GM23338 (cell line): ENCODE measurements at regions not wholly inside any gene's neighbourhood (a gene's known extent, or its start where the extent isn't known, plus 50 kb on each side); places are given as distances from the start of the nearest gene placed in this dataset.

Experiments
- ATAC-seq: fragments of 200-7000 bp; cut with Tn5 transposase; 3 replicates; pipeline ENCODE4 v1.9.1; 2020
- DNase-seq: peaks from one replicate; pipeline ENCODE4 v3.0.0-alpha.2; 2015; ENCODE audit warnings: low spot score
- H2AFZ ChIP-seq: fragments of 200-600 bp; sonication (generic); 2 replicates; pipeline ENCODE4 v1.8.0; 2016; ENCODE audit warnings: antibody characterized with exemption, mild to moderate bottlenecking, moderate library complexity
- H3F3A ChIP-seq: fragments of 200-600 bp; sonication (generic); replicated peaks from 2 replicates; pipeline ENCODE4 v1.8.0; 2017; ENCODE audit warnings: antibody characterized with exemption, mixed run types, low read depth
- H3K27ac ChIP-seq: fragments of 200-600 bp; sonication (generic); 2 replicates; pipeline ENCODE4 v1.6.1; 2016; ENCODE audit warnings: low read depth
- H3K27me3 ChIP-seq: fragments of 200-600 bp; sonication (generic); 2 replicates; pipeline ENCODE4 v1.8.0; 2016; ENCODE audit warnings: mild to moderate bottlenecking, mixed run types, moderate library complexity; ENCODE audit not compliant: insufficient read depth
- H3K36me3 ChIP-seq: fragments of 200-600 bp; sonication (generic); 2 replicates; pipeline ENCODE4 v1.8.0; 2016; ENCODE audit warnings: mild to moderate bottlenecking; ENCODE audit not compliant: insufficient read depth
- H3K4me1 ChIP-seq: fragments of 200-600 bp; sonication (generic); 2 replicates; pipeline ENCODE4 v1.8.0; 2016; ENCODE audit warnings: mild to moderate bottlenecking, moderate library complexity; ENCODE audit not compliant: insufficient read depth
- H3K4me2 ChIP-seq: fragments of 200-600 bp; sonication (generic); 2 replicates; pipeline ENCODE4 v1.7.1; 2017; ENCODE audit warnings: mixed run types
- H3K4me3 ChIP-seq: fragments of 200-600 bp; sonication (generic); 2 replicates; pipeline ENCODE4 v1.6.1; 2016; ENCODE audit warnings: mixed run types
- H3K79me2 ChIP-seq: fragments of 200-600 bp; sonication (generic); replicated peaks from 2 replicates; pipeline ENCODE4 v1.8.0; 2017; ENCODE audit warnings: mild to moderate bottlenecking; ENCODE audit not compliant: insufficient read depth
- H3K9me2 ChIP-seq: fragments of 200-600 bp; sonication (generic); 2 replicates; pipeline ENCODE4 v1.8.0; 2017; ENCODE audit not compliant: insufficient read depth
- H4K20me1 ChIP-seq: fragments of 200-600 bp; sonication (generic); replicated peaks from 2 replicates; pipeline ENCODE4 v1.8.0; 2017; ENCODE audit warnings: mild to moderate bottlenecking; ENCODE audit not compliant: insufficient read depth
- H3K27ac Mint-ChIP-seq: 2 replicates; pipeline ENCODE4 v1.8.0; 2020; ENCODE audit warnings: inconsistent platforms, mild to moderate bottlenecking, moderate library complexity, mixed read lengths
- H3K27me3 Mint-ChIP-seq: 3 replicates; pipeline ENCODE4 v1.8.0; 2022; ENCODE audit warnings: low read depth, mild to moderate bottlenecking, moderate library complexity, mixed read lengths, inconsistent platforms; ENCODE audit not compliant: insufficient read depth, poor library complexity
- H3K36me3 Mint-ChIP-seq: 3 replicates; pipeline ENCODE4 v1.8.0; 2021; ENCODE audit warnings: low read depth, mild to moderate bottlenecking, inconsistent platforms, moderate library complexity, mixed read lengths
- H3K4me1 Mint-ChIP-seq: 3 replicates; pipeline ENCODE4 v1.8.0; 2020; ENCODE audit warnings: mild to moderate bottlenecking, inconsistent platforms, mixed read lengths
- H3K4me3 Mint-ChIP-seq: 3 replicates; pipeline ENCODE4 v1.8.0; 2021; ENCODE audit warnings: moderate library complexity, mild to moderate bottlenecking, inconsistent platforms, mixed read lengths
- H3K9me3 Mint-ChIP-seq: 3 replicates; pipeline ENCODE4 v1.8.0; 2020; ENCODE audit warnings: moderate library complexity, mild to moderate bottlenecking, inconsistent platforms, mixed read lengths
- CTCF ChIP-seq, 2 experiments: fragments of 200-600 bp in 1 of 2; sonication (generic) in 1 of 2; conservative IDR thresholded peaks; 2 replicates each; pipeline versions ENCODE4 v1.5.1 to v1.6.1; 2016 to 2017; ENCODE audit warnings: antibody characterized with exemption in 2 of 2, low read depth in 2 of 2, mild to moderate bottlenecking in 2 of 2, moderate library complexity in 1 of 2
- ZNF331 ChIP-seq: fragments of 250-450 bp; sonication (Bioruptor Pico); IDR thresholded peaks from 2 replicates; pipeline ENCODE4 v1.5.0; 2020; ENCODE audit warnings: low read depth, mild to moderate bottlenecking, moderate library complexity
- TF ChIP-seq, protein P1 (sequence below): fragments of 250-450 bp; sonication (Bioruptor Pico); IDR thresholded peaks from 2 replicates; pipeline ENCODE4 v1.5.0; 2020; ENCODE audit warnings: mild to moderate bottlenecking, moderate library complexity

DNA sequence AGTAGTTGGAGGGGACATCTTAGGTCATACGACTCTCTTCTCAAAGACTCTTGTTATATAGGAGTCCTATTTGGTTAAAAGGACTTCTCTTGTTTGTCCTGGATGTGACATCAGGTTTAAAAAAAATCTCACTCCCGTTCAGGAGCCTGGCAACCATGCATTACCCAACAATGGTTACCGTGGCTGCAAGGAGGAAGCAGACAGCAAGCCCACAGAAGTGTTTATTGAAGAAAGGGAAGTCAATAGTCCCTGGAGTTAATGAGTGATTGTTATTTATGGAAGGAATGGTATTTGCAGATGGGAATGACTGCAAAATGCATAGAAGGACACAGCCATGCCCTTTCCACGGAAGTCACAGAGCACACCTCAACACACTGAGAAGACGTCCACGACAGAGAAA lies 75.9 kb upstream of the ENPP6 start (continued):
- TF ChIP-seq, protein P1, sequence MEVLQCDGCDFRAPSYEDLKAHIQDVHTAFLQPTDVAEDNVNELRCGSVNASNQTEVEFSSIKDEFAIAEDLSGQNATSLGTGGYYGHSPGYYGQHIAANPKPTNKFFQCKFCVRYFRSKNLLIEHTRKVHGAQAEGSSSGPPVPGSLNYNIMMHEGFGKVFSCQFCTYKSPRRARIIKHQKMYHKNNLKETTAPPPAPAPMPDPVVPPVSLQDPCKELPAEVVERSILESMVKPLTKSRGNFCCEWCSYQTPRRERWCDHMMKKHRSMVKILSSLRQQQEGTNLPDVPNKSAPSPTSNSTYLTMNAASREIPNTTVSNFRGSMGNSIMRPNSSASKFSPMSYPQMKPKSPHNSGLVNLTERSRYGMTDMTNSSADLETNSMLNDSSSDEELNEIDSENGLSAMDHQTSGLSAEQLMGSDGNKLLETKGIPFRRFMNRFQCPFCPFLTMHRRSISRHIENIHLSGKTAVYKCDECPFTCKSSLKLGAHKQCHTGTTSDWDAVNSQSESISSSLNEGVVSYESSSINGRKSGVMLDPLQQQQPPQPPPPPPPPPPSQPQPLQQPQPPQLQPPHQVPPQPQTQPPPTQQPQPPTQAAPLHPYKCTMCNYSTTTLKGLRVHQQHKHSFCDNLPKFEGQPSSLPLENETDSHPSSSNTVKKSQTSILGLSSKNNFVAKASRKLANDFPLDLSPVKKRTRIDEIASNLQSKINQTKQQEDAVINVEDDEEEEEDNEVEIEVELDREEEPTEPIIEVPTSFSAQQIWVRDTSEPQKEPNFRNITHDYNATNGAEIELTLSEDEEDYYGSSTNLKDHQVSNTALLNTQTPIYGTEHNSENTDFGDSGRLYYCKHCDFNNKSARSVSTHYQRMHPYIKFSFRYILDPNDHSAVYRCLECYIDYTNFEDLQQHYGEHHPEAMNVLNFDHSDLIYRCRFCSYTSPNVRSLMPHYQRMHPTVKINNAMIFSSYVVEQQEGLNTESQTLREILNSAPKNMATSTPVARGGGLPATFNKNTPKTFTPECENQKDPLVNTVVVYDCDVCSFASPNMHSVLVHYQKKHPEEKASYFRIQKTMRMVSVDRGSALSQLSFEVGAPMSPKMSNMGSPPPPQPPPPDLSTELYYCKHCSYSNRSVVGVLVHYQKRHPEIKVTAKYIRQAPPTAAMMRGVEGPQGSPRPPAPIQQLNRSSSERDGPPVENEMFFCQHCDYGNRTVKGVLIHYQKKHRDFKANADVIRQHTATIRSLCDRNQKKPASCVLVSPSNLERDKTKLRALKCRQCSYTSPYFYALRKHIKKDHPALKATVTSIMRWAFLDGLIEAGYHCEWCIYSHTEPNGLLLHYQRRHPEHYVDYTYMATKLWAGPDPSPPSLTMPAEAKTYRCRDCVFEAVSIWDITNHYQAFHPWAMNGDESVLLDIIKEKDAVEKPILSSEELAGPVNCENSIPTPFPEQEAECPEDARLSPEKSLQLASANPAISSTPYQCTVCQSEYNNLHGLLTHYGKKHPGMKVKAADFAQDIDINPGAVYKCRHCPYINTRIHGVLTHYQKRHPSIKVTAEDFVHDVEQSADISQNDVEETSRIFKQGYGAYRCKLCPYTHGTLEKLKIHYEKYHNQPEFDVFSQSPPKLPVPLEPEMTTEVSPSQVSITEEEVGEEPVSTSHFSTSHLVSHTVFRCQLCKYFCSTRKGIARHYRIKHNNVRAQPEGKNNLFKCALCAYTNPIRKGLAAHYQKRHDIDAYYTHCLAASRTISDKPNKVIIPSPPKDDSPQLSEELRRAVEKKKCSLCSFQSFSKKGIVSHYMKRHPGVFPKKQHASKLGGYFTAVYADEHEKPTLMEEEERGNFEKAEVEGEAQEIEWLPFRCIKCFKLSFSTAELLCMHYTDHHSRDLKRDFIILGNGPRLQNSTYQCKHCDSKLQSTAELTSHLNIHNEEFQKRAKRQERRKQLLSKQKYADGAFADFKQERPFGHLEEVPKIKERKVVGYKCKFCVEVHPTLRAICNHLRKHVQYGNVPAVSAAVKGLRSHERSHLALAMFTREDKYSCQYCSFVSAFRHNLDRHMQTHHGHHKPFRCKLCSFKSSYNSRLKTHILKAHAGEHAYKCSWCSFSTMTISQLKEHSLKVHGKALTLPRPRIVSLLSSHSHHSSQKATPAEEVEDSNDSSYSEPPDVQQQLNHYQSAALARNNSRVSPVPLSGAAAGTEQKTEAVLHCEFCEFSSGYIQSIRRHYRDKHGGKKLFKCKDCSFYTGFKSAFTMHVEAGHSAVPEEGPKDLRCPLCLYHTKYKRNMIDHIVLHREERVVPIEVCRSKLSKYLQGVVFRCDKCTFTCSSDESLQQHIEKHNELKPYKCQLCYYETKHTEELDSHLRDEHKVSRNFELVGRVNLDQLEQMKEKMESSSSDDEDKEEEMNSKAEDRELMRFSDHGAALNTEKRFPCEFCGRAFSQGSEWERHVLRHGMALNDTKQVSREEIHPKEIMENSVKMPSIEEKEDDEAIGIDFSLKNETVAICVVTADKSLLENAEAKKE (CRISPR knock-in tag) = no peak
- no peak for TF ChIP-seq CTCF (conservative IDR thresholded peaks at IDR 0.05; ENCODE audit: low read depth in 2 of 2)

DNA sequence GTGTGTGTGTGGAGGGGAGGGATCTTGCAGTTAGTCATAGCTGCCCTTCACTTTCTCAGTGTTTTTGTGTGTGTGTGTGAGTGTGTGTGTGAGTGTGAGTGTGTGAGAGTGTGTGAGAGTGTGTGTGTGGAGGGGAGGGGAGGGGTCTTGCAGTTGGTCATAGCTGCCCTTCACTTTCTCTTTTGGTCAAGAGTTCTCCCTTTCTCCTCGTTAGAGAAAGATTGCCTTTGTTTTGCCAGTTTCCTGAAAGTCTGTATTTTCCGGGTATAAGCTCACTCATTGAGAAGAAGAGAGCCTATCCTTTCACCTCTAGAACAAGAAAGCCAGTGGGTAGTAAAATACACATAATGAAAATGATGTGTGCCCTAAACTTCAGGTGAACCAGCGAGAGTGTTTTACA lies 75.2 kb upstream of the ENPP6 start:
- Histone ChIP-seq H3F3A (no peaks in the 10 kb centered on the region), H3K4me1 (0 out of 2 replicates have a peak, but pooled peaks cover under 1% of the 10 kb centered on the region), H2AFZ (no peak overlapping the region; the same call in 1 of the 2 replicates), H3K36me3 (no peaks in the 10 kb centered on the region), H4K20me1 (no peaks in the 10 kb centered on the region), H3K27ac (no peak overlapping the region), H3K4me2 (no peak overlapping the region), H3K9me2 (no peaks in the 10 kb centered on the region), H3K79me2 (no peaks in the 10 kb centered on the region), H3K27me3 (no peaks in the 10 kb centered on the region), H3K4me3 (no peak overlapping the region)
- no peak for TF ChIP-seq ZNF331 (CRISPR knock-in tag)
- no peak overlapping the region for H3K4me3 Mint-ChIP-seq
- peaks cover 9% of the 10 kb centered on the region; the same call in 2 of the 3 replicates for H3K4me1 Mint-ChIP-seq
- no peak overlapping the region for H3K27ac Mint-ChIP-seq
- peaks cover 5% of the 10 kb centered on the region for H3K27me3 Mint-ChIP-seq
- ATAC-seq (no peak), DNase-seq (no peak)
- no peaks in the 10 kb centered on the region for H3K36me3 Mint-ChIP-seq
- H3K9me3 Mint-ChIP-seq = no peaks in the 10 kb centered on the region
